Erythroblast (primary cell): ENCODE measurements at regions not wholly inside any gene's neighbourhood (a gene's known extent, or its start where the extent isn't known, plus 50 kb on each side); places are given as distances from the start of the nearest gene placed in this dataset.

Experiments used
- GATA1 ChIP-seq: IDR thresholded peaks from 2 replicates; pipeline ENCODE4 v1.6.1; 2011; ENCODE audit warnings: low read depth, mild to moderate bottlenecking, control low read depth, low read length, moderate library complexity
- POLR2A ChIP-seq: IDR thresholded peaks from 2 replicates; pipeline ENCODE4 v1.6.1; 2011; ENCODE audit warnings: mild to moderate bottlenecking, low read length

DNA sequence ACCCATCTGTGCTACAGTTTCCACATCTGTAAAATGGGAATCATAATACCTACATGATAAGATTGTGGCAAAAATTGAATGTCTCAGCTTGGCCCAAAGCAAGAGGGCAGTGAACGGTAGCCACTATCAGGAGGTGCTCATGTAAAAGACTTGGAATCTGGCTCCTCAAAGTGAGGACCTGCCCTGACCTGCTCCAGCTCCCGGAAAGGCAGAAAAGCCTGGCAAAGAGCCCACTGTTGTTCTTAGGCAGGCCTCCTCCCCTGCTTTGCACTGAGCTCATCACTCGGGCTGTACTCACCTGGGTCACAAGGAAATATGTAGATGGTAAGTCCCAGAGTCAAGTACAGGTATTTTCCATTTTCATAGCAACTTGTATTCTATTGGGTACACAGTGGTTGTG lies 250.7 kb upstream of the TBL1XR1 start:
- TF ChIP-seq POLR2A (no peak), GATA1 (no peak)
